Type B pancreatic cell (in vitro differentiated cells): ENCODE measurements at regions not wholly inside any gene's neighbourhood (a gene's known extent, or its start where the extent isn't known, plus 50 kb on each side); places are given as distances from the start of the nearest gene placed in this dataset.
"Not testable (repeated sequence)": the region's sequence is repeated elsewhere in the genome, so short reads cannot be mapped to it uniquely, and the experiment has no call there.

Experiments used
- DNase-seq: peaks from one replicate; pipeline ENCODE4 v3.0.0; 2021; ENCODE audit warnings: mixed read lengths; ENCODE audit not compliant: unreplicated experiment; ENCODE audit errors: extremely low spot score
- H3K27ac Mint-ChIP-seq: 2 replicates; pipeline ENCODE4 v1.8.0; 2021; ENCODE audit warnings: mild to moderate bottlenecking, mixed read lengths
- H3K27me3 Mint-ChIP-seq: 2 replicates; pipeline ENCODE4 v1.8.0; 2021; ENCODE audit warnings: mixed read lengths
- H3K36me3 Mint-ChIP-seq: 2 replicates; pipeline ENCODE4 v1.8.0; 2021; ENCODE audit warnings: mixed read lengths
- H3K4me1 Mint-ChIP-seq: one replicate; pipeline ENCODE4 v1.8.0; 2021; ENCODE audit warnings: mixed read lengths; ENCODE audit not compliant: unreplicated experiment
- H3K4me3 Mint-ChIP-seq: 2 replicates; pipeline ENCODE4 v1.8.0; 2021; ENCODE audit warnings: mild to moderate bottlenecking, mixed read lengths
- H3K9me3 Mint-ChIP-seq: 2 replicates; pipeline ENCODE4 v1.8.0; 2021; ENCODE audit warnings: mixed read lengths
- CTCF ChIP-seq: fragments of 200-600 bp; sonication (generic); conservative IDR thresholded peaks from 2 replicates; pipeline ENCODE4 v1.5.0; 2021; ENCODE audit warnings: antibody characterized with exemption, mild to moderate bottlenecking

GRCh38 chr1:161454865-161455707 lies 50.2 kb upstream of the FCGR2A start:
- not testable (repeated sequence) for H3K36me3 Mint-ChIP-seq, DNase-seq, H3K27ac Mint-ChIP-seq, H3K4me3 Mint-ChIP-seq, H3K27me3 Mint-ChIP-seq, H3K9me3 Mint-ChIP-seq, H3K4me1 Mint-ChIP-seq

- DNase-seq, result peak; percentile 87
- H3K4me3 Mint-ChIP-seq, H3K27ac Mint-ChIP-seq, H3K27me3 Mint-ChIP-seq, H3K36me3 Mint-ChIP-seq, H3K4me1 Mint-ChIP-seq, H3K9me3 Mint-ChIP-seq: not testable (repeated sequence)
Observed at GRCh38 chr1:161453950-161454864, 51.0 kb upstream of the FCGR2A start.

- not testable (repeated sequence) for H3K36me3 Mint-ChIP-seq, H3K9me3 Mint-ChIP-seq, H3K4me1 Mint-ChIP-seq, H3K27me3 Mint-ChIP-seq, H3K4me3 Mint-ChIP-seq, DNase-seq, H3K27ac Mint-ChIP-seq
Observed at GRCh38 chr1:161451698-161452348, 53.4 kb upstream of the FCGR2A start.

- not testable (repeated sequence) for H3K9me3 Mint-ChIP-seq, H3K4me1 Mint-ChIP-seq, H3K27me3 Mint-ChIP-seq, DNase-seq, H3K36me3 Mint-ChIP-seq, H3K27ac Mint-ChIP-seq, H3K4me3 Mint-ChIP-seq
Observed at GRCh38 chr1:161447760-161448332, 57.4 kb upstream of the FCGR2A start.

- H3K4me3 Mint-ChIP-seq, DNase-seq, H3K27ac Mint-ChIP-seq, H3K27me3 Mint-ChIP-seq, H3K9me3 Mint-ChIP-seq, H3K36me3 Mint-ChIP-seq, H3K4me1 Mint-ChIP-seq: not testable (repeated sequence)
Observed at GRCh38 chr1:161447040-161447759, 58.1 kb upstream of the FCGR2A start.

GRCh38 chr1:161444725-161445124 lies 60.5 kb upstream of the FCGR2A start:
- H3K9me3 Mint-ChIP-seq, H3K4me1 Mint-ChIP-seq, H3K4me3 Mint-ChIP-seq, H3K27ac Mint-ChIP-seq, H3K36me3 Mint-ChIP-seq: not testable (repeated sequence)
- peak; percentile 88 for DNase-seq
- peaks cover 11% of the 10 kb centered on the region for H3K27me3 Mint-ChIP-seq

- H3K36me3 Mint-ChIP-seq, H3K9me3 Mint-ChIP-seq, H3K4me3 Mint-ChIP-seq, H3K4me1 Mint-ChIP-seq, DNase-seq, H3K27ac Mint-ChIP-seq: not testable (repeated sequence)
- peaks cover 16% of the 10 kb centered on the region for H3K27me3 Mint-ChIP-seq
Observed at GRCh38 chr1:161444255-161444654, 61.0 kb upstream of the FCGR2A start.

- peak; percentile 76 for DNase-seq
- Mint-ChIP-seq H3K4me3 (peak overlapping the region; percentile 88), H3K27me3 (peaks cover 54% of the 10 kb centered on the region), H3K27ac (peak overlapping the region; percentile 62), H3K36me3 (peaks cover 7% of the 10 kb centered on the region), H3K4me1 (no peaks in the 10 kb centered on the region), H3K9me3 (no peaks in the 10 kb centered on the region)
- TF ChIP-seq CTCF, result peak; percentile 73
Observed at GRCh38 chr1:161440312-161440894, 64.9 kb upstream of the FCGR2A start.
